HCT116 (cell line): ENCODE measurements at regions not wholly inside any gene's neighbourhood (a gene's known extent, or its start where the extent isn't known, plus 50 kb on each side); places are given as distances from the start of the nearest gene placed in this dataset.

ENCODE experiments used
- ATAC-seq: fragments of 200-7000 bp; cut with Tn5 transposase; 2 replicates; pipeline ENCODE4 v1.9.1; 2020; ENCODE audit warnings: mild to moderate bottlenecking, moderate library complexity
- BruUV-seq: library from RNA; stranded (reverse); fragments of 400-500 nt; replicated peaks from 2 replicates; lab custom pipeline; 2021; lab: Mats Ljungman, UMichigan
- CTCF ChIA-PET: fragments of 300-600 bp; sonication (Branson Sonifier 250); formaldehyde crosslinking; loops from one replicate; lab custom pipeline; 2021; ENCODE audit warnings: antibody characterized with exemption; lab: Charles Lee
- POLR2A ChIA-PET: fragments of 300-600, 350-600 bp; sonication (Branson Sonifier 250); formaldehyde crosslinking; loops from one replicate; lab custom pipeline; 2021; ENCODE audit warnings: antibody characterized with exemption; lab: Charles Lee
- RAD21 ChIA-PET, 2 experiments: fragments of 300-600 bp; sonication (Branson Sonifier 250); formaldehyde crosslinking; loops; one replicate each; lab custom pipeline; 2023; ENCODE audit warnings: low total read pairs in 2 of 2; ENCODE audit not compliant: uncharacterized antibody in 2 of 2, unreplicated experiment in 2 of 2, low non-redundant PET in 1 of 2; lab: Charles Lee
- DNase-seq: peaks from one replicate; pipeline ENCODE4 v3.0.0-alpha.2; 2010; ENCODE audit warnings: low read depth, low spot score
- H2AFZ ChIP-seq: fragments of 200-600 bp; shearing (Covaris generic), sonication (generic); 2 replicates; pipeline ENCODE4 v1.6.1; 2017; ENCODE audit warnings: low read depth, mixed run types, mixed read lengths, antibody characterized with exemption, low read length; ENCODE audit not compliant: poor library complexity, severe bottlenecking
- H3K27ac ChIP-seq: 2 replicates; pipeline ENCODE4 v1.5.1; 2012; ENCODE audit warnings: low read depth, low read length
- H3K27me3 ChIP-seq: fragments of 200-600 bp; sonication (generic); 2 replicates; pipeline ENCODE4 v1.6.1; 2016; ENCODE audit warnings: mixed run types, low read length, mixed read lengths; ENCODE audit not compliant: insufficient read depth
- H3K36me3 ChIP-seq, 2 experiments: fragments of 200-500 bp in 1 of 2; fragments of 200-600 bp in 1 of 2; sonication (Bioruptor generic) in 1 of 2; sonication (generic) in 1 of 2; 2 replicates each; pipeline versions ENCODE4 v1.5.1 to v1.6.1; 2014 to 2016; ENCODE audit warnings: low read length in 2 of 2, inconsistent platforms in 1 of 2, mixed read lengths in 1 of 2, mixed run types in 1 of 2; ENCODE audit not compliant: insufficient read depth in 2 of 2, control insufficient read depth in 1 of 2
- H3K4me1 ChIP-seq, 2 experiments: fragments of 200-600 bp in 1 of 2; sonication (generic) in 1 of 2; 2 replicates each; pipeline versions ENCODE4 v1.5.1 to v1.6.1; 2012 to 2017; ENCODE audit warnings: low read length in 2 of 2, inconsistent platforms in 1 of 2, mild to moderate bottlenecking in 1 of 2, mixed read lengths in 1 of 2, mixed run types in 1 of 2, moderate library complexity in 1 of 2; ENCODE audit not compliant: insufficient read depth in 2 of 2, control insufficient read depth in 1 of 2
- H3K4me2 ChIP-seq: fragments of 200-600 bp; sonication (generic); 2 replicates; pipeline ENCODE4 v1.6.1; 2017; ENCODE audit warnings: mixed run types, low read length, mixed read lengths
- H3K4me3 ChIP-seq, 2 experiments: fragments of 200-600 bp in 1 of 2; sonication (generic) in 1 of 2; replicated peaks in 1 of 2; 2 replicates each; pipeline ENCODE4 v1.5.1; 2011 to 2016; ENCODE audit warnings: low read length in 2 of 2, control low read depth in 1 of 2, low read depth in 1 of 2, mild to moderate bottlenecking in 1 of 2, mixed read lengths in 1 of 2, mixed run types in 1 of 2
- H3K79me2 ChIP-seq: fragments of 200-600 bp; sonication (generic); 2 replicates; pipeline ENCODE4 v1.6.1; 2017; ENCODE audit warnings: mild to moderate bottlenecking, mixed run types, low read length, moderate library complexity, mixed read lengths; ENCODE audit not compliant: insufficient read depth
- H3K9ac ChIP-seq: fragments of 200-600 bp; sonication (generic); 2 replicates; pipeline ENCODE4 v1.6.1; 2016; ENCODE audit warnings: low read length, mixed read lengths
- H3K9me2 ChIP-seq: fragments of 200-600 bp; sonication (generic), shearing (Covaris generic); 2 replicates; pipeline ENCODE4 v1.6.1; 2017; ENCODE audit warnings: mixed run types, mild to moderate bottlenecking, moderate library complexity; ENCODE audit not compliant: insufficient read depth
- H3K9me3 ChIP-seq, 2 experiments: fragments of 200-500 bp in 1 of 2; fragments of 200-600 bp in 1 of 2; sonication (Bioruptor generic) in 1 of 2; sonication (generic) in 1 of 2; 2 replicates each; pipeline ENCODE4 v1.6.1; 2014 to 2017; ENCODE audit warnings: low read length in 2 of 2, mixed read lengths in 2 of 2, inconsistent platforms in 1 of 2, low read depth in 1 of 2, mild to moderate bottlenecking in 1 of 2, mixed run types in 1 of 2, moderate library complexity in 1 of 2; ENCODE audit not compliant: control insufficient read depth in 1 of 2, insufficient read depth in 1 of 2
- H4K20me1 ChIP-seq: fragments of 200-600 bp; sonication (generic), shearing (Covaris generic); 2 replicates; pipeline ENCODE4 v1.6.1; 2017; ENCODE audit warnings: mixed run types, mild to moderate bottlenecking, moderate library complexity; ENCODE audit not compliant: insufficient read depth
- CBX3 ChIP-seq: IDR thresholded peaks from 2 replicates; pipeline ENCODE4 v1.6.1; 2012; ENCODE audit warnings: low read depth
- CEBPB ChIP-seq: IDR thresholded peaks from 2 replicates; pipeline ENCODE4 v1.6.1; 2012; ENCODE audit warnings: low read depth
- EGR1 ChIP-seq: IDR thresholded peaks from 2 replicates; pipeline ENCODE4 v1.6.1; 2012; ENCODE audit warnings: low read depth
- ELF1 ChIP-seq: IDR thresholded peaks from 2 replicates; pipeline ENCODE4 v1.6.1; 2012; ENCODE audit warnings: low read depth, borderline replicate concordance
- EZH2phosphoT487 ChIP-seq: fragments of 200-600 bp; IDR thresholded peaks from 2 replicates; pipeline ENCODE4 v1.6.1; 2018; ENCODE audit warnings: antibody characterized with exemption, borderline replicate concordance
- JUND ChIP-seq: IDR thresholded peaks from 2 replicates; pipeline ENCODE4 v1.6.1; 2012
- POLR2A ChIP-seq: IDR thresholded peaks from 2 replicates; pipeline ENCODE4 v1.7.0; 2011; ENCODE audit warnings: borderline replicate concordance; ENCODE audit not compliant: insufficient read depth, insufficient read length; ENCODE audit errors: extremely low read depth
- POLR2AphosphoS5 ChIP-seq: IDR thresholded peaks from 2 replicates; pipeline ENCODE4 v1.6.1; 2011; ENCODE audit warnings: mild to moderate bottlenecking, low read depth, low read length, moderate library complexity
- RAD21 ChIP-seq: IDR thresholded peaks from 2 replicates; pipeline ENCODE4 v1.6.1; 2012; ENCODE audit warnings: low read depth, mild to moderate bottlenecking
- SIN3A ChIP-seq: IDR thresholded peaks from 2 replicates; pipeline ENCODE4 v1.6.1; 2012; ENCODE audit warnings: low read depth
- SP1 ChIP-seq: IDR thresholded peaks from 2 replicates; pipeline ENCODE4 v1.6.1; 2012; ENCODE audit warnings: low read depth
- SRF ChIP-seq: IDR thresholded peaks from 2 replicates; pipeline ENCODE4 v1.6.1; 2012; ENCODE audit warnings: low read depth
- TCF7L2 ChIP-seq: IDR thresholded peaks from 2 replicates; pipeline ENCODE4 v1.7.0; 2011; ENCODE audit warnings: borderline replicate concordance, inconsistent platforms; ENCODE audit not compliant: insufficient read depth, insufficient read length; ENCODE audit errors: extremely low read depth
- ZNF274 ChIP-seq: fragments of 200-500 bp; sonication (Bioruptor generic); IDR thresholded peaks from 2 replicates; pipeline ENCODE4 v1.6.1; 2014; ENCODE audit warnings: mild to moderate bottlenecking, low read depth, low read length, inconsistent platforms
- intact Hi-C: fragments of 100-400 bp; cut with micrococcal nuclease; formaldehyde crosslinking; loops from 2 replicates; pipeline ENCODE4 v1.10.0; 2022
- TF ChIP-seq, protein P1 (sequence below): IDR thresholded peaks from 2 replicates; pipeline ENCODE4 v1.6.1; 2012
- TF ChIP-seq, protein P2 (sequence below): IDR thresholded peaks from 2 replicates; pipeline ENCODE4 v1.6.1; 2012
- TF ChIP-seq, protein P3 (sequence below): IDR thresholded peaks from 2 replicates; pipeline ENCODE4 v1.6.1; 2012; ENCODE audit warnings: low read depth
- TF ChIP-seq, protein P4 (sequence below): IDR thresholded peaks from 2 replicates; pipeline ENCODE4 v1.6.1; 2011; ENCODE audit warnings: mild to moderate bottlenecking, low read length, moderate library complexity; ENCODE audit not compliant: insufficient replicate concordance; ENCODE audit errors: extremely low read depth
- TF ChIP-seq, protein P5 (sequence below), 3 experiments: fragments of 200-600 bp in 1 of 3; sonication (generic) in 1 of 3; IDR thresholded peaks in 2 of 3; conservative IDR thresholded peaks in 1 of 3; 2 replicates each; pipeline ENCODE4 v1.5.1; 2012 to 2017; ENCODE audit warnings: low read depth in 2 of 3, low read length in 2 of 3, antibody characterized with exemption in 1 of 3, borderline replicate concordance in 1 of 3, control low read depth in 1 of 3, mild to moderate bottlenecking in 1 of 3, mixed read lengths in 1 of 3, mixed run types in 1 of 3, moderate library complexity in 1 of 3; ENCODE audit not compliant: insufficient read depth in 1 of 3

DNA sequence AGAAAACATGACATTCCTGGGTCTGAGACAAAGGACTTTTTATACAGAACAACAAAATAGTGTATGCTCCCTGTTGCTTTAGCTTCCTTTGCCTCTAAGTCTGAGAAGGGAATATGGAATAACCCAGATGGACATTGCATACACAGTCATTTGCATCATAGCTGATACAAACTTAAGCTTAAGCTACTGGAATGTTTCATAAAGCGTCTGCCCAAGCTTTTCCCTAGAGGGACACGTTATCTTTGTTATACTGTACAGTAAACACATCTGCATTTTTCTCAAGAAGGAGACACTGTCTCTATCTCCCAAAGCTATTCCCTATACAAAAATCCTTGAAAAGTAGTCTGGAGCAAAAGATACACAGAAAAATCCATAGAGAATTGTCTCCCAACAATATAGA, 775.0 kb downstream of the DIPK2A start:
- no TSS peak for BruUV-seq
- POLR2A ChIA-PET: no interaction called here

More for the DNA sequence above, 775.0 kb downstream of the DIPK2A start:
- Histone ChIP-seq H3K9me2 (no peaks in the 10 kb centered on the region), H3K4me3 (no peak overlapping the region), H3K9ac (no peak overlapping the region), H3K27me3 (no peaks in the 10 kb centered on the region), H3K36me3 (no peaks in the 10 kb centered on the region), H3K4me2 (no peak overlapping the region), H2AFZ (no peak overlapping the region), H3K4me1 (no peaks in the 10 kb centered on the region)
- no peak for ATAC-seq
- no peak for DNase-seq
- intact Hi-C loops: no loop called here
- CTCF ChIA-PET: no interaction called here
- TF ChIP-seq JUND (no peak), SIN3A (no peak), ZNF274 (no peak), TCF7L2 (no peak), CEBPB (no peak), SRF (no peak), RAD21 (no peak), SP1 (no peak), EGR1 (no peak), POLR2AphosphoS5 (no peak), EZH2phosphoT487 (no peak), ELF1 (no peak), POLR2A (no peak), CBX3 (no peak)
- TF ChIP-seq, protein P1, sequence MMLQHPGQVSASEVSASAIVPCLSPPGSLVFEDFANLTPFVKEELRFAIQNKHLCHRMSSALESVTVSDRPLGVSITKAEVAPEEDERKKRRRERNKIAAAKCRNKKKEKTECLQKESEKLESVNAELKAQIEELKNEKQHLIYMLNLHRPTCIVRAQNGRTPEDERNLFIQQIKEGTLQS: no peak
- TF ChIP-seq, protein P2, sequence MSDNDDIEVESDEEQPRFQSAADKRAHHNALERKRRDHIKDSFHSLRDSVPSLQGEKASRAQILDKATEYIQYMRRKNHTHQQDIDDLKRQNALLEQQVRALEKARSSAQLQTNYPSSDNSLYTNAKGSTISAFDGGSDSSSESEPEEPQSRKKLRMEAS: no peak
- TF ChIP-seq, protein P3, sequence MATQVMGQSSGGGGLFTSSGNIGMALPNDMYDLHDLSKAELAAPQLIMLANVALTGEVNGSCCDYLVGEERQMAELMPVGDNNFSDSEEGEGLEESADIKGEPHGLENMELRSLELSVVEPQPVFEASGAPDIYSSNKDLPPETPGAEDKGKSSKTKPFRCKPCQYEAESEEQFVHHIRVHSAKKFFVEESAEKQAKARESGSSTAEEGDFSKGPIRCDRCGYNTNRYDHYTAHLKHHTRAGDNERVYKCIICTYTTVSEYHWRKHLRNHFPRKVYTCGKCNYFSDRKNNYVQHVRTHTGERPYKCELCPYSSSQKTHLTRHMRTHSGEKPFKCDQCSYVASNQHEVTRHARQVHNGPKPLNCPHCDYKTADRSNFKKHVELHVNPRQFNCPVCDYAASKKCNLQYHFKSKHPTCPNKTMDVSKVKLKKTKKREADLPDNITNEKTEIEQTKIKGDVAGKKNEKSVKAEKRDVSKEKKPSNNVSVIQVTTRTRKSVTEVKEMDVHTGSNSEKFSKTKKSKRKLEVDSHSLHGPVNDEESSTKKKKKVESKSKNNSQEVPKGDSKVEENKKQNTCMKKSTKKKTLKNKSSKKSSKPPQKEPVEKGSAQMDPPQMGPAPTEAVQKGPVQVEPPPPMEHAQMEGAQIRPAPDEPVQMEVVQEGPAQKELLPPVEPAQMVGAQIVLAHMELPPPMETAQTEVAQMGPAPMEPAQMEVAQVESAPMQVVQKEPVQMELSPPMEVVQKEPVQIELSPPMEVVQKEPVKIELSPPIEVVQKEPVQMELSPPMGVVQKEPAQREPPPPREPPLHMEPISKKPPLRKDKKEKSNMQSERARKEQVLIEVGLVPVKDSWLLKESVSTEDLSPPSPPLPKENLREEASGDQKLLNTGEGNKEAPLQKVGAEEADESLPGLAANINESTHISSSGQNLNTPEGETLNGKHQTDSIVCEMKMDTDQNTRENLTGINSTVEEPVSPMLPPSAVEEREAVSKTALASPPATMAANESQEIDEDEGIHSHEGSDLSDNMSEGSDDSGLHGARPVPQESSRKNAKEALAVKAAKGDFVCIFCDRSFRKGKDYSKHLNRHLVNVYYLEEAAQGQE: no peak
- TF ChIP-seq, protein P4, sequence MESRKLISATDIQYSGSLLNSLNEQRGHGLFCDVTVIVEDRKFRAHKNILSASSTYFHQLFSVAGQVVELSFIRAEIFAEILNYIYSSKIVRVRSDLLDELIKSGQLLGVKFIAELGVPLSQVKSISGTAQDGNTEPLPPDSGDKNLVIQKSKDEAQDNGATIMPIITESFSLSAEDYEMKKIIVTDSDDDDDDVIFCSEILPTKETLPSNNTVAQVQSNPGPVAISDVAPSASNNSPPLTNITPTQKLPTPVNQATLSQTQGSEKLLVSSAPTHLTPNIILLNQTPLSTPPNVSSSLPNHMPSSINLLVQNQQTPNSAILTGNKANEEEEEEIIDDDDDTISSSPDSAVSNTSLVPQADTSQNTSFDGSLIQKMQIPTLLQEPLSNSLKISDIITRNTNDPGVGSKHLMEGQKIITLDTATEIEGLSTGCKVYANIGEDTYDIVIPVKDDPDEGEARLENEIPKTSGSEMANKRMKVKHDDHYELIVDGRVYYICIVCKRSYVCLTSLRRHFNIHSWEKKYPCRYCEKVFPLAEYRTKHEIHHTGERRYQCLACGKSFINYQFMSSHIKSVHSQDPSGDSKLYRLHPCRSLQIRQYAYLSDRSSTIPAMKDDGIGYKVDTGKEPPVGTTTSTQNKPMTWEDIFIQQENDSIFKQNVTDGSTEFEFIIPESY: no peak
- TF ChIP-seq, protein P5, sequence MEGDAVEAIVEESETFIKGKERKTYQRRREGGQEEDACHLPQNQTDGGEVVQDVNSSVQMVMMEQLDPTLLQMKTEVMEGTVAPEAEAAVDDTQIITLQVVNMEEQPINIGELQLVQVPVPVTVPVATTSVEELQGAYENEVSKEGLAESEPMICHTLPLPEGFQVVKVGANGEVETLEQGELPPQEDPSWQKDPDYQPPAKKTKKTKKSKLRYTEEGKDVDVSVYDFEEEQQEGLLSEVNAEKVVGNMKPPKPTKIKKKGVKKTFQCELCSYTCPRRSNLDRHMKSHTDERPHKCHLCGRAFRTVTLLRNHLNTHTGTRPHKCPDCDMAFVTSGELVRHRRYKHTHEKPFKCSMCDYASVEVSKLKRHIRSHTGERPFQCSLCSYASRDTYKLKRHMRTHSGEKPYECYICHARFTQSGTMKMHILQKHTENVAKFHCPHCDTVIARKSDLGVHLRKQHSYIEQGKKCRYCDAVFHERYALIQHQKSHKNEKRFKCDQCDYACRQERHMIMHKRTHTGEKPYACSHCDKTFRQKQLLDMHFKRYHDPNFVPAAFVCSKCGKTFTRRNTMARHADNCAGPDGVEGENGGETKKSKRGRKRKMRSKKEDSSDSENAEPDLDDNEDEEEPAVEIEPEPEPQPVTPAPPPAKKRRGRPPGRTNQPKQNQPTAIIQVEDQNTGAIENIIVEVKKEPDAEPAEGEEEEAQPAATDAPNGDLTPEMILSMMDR (IDR thresholded peaks at IDR 0.05 in 2 of 3, conservative IDR thresholded peaks at IDR 0.05 in 1 of 3; ENCODE audit: borderline replicate concordance in 1 of 3, insufficient read depth in 1 of 3, low read depth in 2 of 3, low read length in 2 of 3): no peak
- TF ChIP-seq, all 23 proteins: peak for 0
- Histone ChIP-seq H3K9me3 (no peaks in the 10 kb centered on the region), H4K20me1 (no peaks in the 10 kb centered on the region), H3K79me2 (no peaks in the 10 kb centered on the region), H3K27ac (no peak overlapping the region)
- RAD21 ChIA-PET: no interaction called here
